SK-N-SH (cell line): ENCODE measurements at regions not wholly inside any gene's neighbourhood (a gene's known extent, or its start where the extent isn't known, plus 50 kb on each side); places are given as distances from the start of the nearest gene placed in this dataset.

Experiments
- CTCF ChIP-seq: fragments of 200-600 bp; sonication (generic); IDR thresholded peaks from 2 replicates; pipeline ENCODE4 v1.6.1; 2017; ENCODE audit warnings: antibody characterized with exemption, mild to moderate bottlenecking, moderate library complexity
- EP300 ChIP-seq, 2 experiments: IDR thresholded peaks; 2 replicates each; pipeline versions ENCODE4 v1.4.0 to v1.6.1; 2012; ENCODE audit warnings: borderline replicate concordance in 1 of 2, low read depth in 1 of 2, low read length in 1 of 2
- FOXM1 ChIP-seq: IDR thresholded peaks from 2 replicates; pipeline ENCODE4 v1.4.0; 2012; ENCODE audit warnings: low read depth, mild to moderate bottlenecking
- GABPA ChIP-seq: IDR thresholded peaks from 2 replicates; pipeline ENCODE4 v1.4.0; 2012; ENCODE audit warnings: low read depth, mild to moderate bottlenecking
- GATA2 ChIP-seq: sonication (generic); formaldehyde crosslinking; IDR thresholded peaks from 2 replicates; pipeline ENCODE4 v1.5.0; 2020; ENCODE audit warnings: mild to moderate bottlenecking, missing genetic modification reagents
- JUND ChIP-seq: IDR thresholded peaks from 2 replicates; pipeline ENCODE4 v1.4.0; 2012
- MXI1 ChIP-seq: IDR thresholded peaks from 2 replicates; pipeline ENCODE4 v1.6.1; 2012; ENCODE audit warnings: mild to moderate bottlenecking, low read depth, low read length, improper control_type of control experiment
- RAD21 ChIP-seq: IDR thresholded peaks from 2 replicates; pipeline ENCODE4 v1.6.1; 2012; ENCODE audit warnings: mild to moderate bottlenecking, low read length
- RCOR1 ChIP-seq: fragments of 150-350 bp; IDR thresholded peaks from 2 replicates; pipeline ENCODE4 v1.6.1; 2017; ENCODE audit warnings: antibody characterized with exemption, low read length
- REST ChIP-seq: IDR thresholded peaks from 2 replicates; pipeline ENCODE4 v1.6.1; 2012; ENCODE audit warnings: mild to moderate bottlenecking, low read depth, low read length, moderate library complexity
- RFX5 ChIP-seq: IDR thresholded peaks from 2 replicates; pipeline ENCODE4 v1.6.1; 2012; ENCODE audit warnings: mild to moderate bottlenecking, improper control_type of control experiment, low read length

GRCh38 chr14:82354126-82354525 is 820.5 kb upstream of the SEL1L start:
- TF ChIP-seq CTCF (no peak), REST (no peak), GATA2 (CRISPR knock-in tag) (no peak), GABPA (no peak), RCOR1 (no peak), MXI1 (no peak), RFX5 (no peak), RAD21 (no peak), FOXM1 (no peak), EP300 (IDR thresholded peaks at IDR 0.05; ENCODE audit: borderline replicate concordance in 1 of 2, low read depth in 1 of 2, low read length in 1 of 2) (no peak), JUND (no peak)
